Activated CD4-positive, alpha-beta T cell treated with anti-CD3 and anti-CD28 coated beads for 48 hours (primary cell): ENCODE measurements at regions not wholly inside any gene's neighbourhood (a gene's known extent, or its start where the extent isn't known, plus 50 kb on each side); places are given as distances from the start of the nearest gene placed in this dataset.

ENCODE experiments used
- DNase-seq: peaks from one replicate; pipeline ENCODE4 v3.0.0-alpha.2; 2020

GRCh38 chr13:84238381-84238780 is 356.1 kb upstream of the SLITRK1 start:
- DNase-seq, result no peak

- DNase-seq, result no peak
Observed at GRCh38 chr13:84237143-84237542, 354.9 kb upstream of the SLITRK1 start.

- DNase-seq, result no peak
Observed at GRCh38 chr13:84234416-84234815, 352.1 kb upstream of the SLITRK1 start.

GRCh38 chr13:84230568-84230967 is 348.3 kb upstream of the SLITRK1 start:
- no peak for DNase-seq

GRCh38 chr13:84211048-84211447 is 328.8 kb upstream of the SLITRK1 start:
- no peak for DNase-seq

DNA sequence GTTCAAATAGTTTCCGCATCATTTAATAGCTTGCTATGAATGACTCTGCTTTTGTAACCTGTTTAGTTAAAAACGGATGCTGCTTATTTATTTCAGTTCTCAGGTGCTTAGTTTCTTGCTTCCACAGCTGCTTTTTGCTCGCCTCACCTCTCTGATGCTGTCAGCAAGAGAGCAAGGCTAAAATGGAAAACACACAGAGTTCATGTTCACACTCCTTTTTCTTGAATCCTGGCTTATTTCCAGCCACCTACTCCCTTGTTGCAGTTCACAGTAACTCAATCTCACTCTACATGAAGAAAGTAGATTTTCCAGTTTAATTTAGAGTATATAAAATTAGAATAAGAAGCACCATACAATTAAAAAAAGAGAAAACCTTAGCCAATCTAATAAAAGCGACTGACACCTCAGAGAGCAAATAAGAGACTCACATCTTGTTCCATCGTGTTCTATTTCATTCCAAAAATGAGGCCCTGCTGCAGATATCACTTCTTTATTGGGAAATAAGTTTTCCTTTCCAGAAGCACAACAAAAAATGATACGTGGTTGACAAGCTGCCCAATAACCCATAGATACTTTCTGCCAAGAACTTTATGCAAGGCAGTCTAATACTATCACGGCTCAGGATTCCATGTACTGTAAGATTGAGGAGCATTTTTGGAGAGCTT is 326.1 kb upstream of the SLITRK1 start:
- no peak for DNase-seq

DNA sequence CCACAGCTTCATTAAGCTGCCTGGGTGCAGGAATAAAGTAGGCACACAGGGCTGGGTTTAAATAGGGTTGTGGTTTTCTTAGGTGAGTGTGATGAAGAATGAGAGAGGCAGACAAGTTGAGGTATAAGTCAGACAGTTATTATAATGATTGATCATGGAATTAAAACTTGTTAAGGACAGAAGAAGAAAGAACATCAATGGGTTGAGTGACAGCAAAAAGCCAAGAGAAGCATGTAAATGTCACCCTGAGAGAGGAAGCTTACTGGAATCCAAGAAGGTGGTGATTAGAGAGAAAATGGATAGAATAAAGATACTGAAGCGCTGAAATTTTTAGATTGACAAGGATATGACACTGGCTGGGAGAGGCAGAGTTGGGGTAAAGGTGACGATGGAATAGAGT is 325.2 kb upstream of the SLITRK1 start:
- no peak for DNase-seq

- DNase-seq, result no peak
Observed at GRCh38 chr13:84200971-84201370, 318.7 kb upstream of the SLITRK1 start.

DNA sequence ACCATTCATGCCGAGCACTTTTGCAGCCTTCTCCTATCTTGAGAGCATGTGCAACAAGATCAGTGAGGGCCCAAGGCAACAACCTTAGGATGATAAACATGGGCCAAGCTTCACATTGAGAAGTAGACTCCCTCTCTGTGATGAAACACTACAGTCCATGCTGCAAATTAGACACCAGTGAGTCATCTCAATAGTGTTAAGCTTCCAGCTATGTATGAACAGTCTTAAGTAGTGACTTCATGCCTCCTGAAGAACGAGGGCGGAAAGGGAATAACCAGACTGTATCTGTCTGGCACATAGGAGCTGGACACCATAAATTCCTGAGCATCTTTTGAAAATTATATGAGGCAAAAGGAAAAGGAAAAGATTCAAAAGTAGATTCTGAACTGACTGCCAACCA is 309.9 kb upstream of the SLITRK1 start:
- no peak for DNase-seq

- DNase-seq, result no peak
Observed at GRCh38 chr13:84191139-84191538, 308.9 kb upstream of the SLITRK1 start.

- no peak for DNase-seq
Observed at GRCh38 chr13:84187626-84188025, 305.4 kb upstream of the SLITRK1 start.

- DNase-seq, result no peak
Observed at GRCh38 chr13:84139561-84140158, 257.4 kb upstream of the SLITRK1 start.

- peak; percentile 49 for DNase-seq
Observed at GRCh38 chr13:84137292-84137691, 255.0 kb upstream of the SLITRK1 start.

DNA sequence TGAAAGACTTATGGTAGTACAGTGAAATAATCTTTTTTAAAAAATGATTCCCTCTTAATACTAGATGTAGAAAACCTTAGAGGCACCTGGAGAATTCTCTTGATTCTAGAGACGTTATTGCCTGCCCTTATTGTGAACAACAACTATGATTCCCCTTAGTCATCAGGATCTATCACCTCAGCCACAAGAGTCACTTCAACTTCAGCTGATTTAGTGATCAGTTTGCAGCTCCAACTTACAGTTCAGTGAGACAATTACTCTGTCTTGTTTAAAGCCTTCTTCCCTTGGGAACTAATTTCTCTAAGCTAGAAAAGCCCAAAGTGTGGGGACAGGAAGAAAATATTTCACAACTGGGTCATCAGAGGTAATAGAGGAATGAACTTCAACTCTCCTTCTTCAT is 254.3 kb upstream of the SLITRK1 start:
- DNase-seq, result no peak

- no peak for DNase-seq
Observed at GRCh38 chr13:84132491-84132890, 250.2 kb upstream of the SLITRK1 start.

DNA sequence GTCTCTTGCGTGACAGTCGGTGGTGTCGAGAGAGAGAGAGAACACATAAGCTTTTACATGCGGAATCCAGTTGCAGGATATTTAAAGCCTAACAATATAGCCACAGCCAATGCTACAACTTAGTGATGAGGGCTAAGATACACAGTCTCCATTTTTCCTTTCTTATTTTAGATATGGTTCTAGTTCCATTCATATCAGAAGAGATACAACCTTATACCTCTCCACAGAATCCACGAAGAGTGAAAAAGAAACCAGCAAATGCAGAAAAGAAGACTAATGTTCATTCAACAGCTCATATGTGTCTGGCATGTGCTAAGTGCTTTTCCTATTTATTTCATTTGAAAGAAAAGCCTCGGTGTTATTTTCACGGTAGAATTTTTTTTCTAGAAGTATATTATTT is 249.0 kb upstream of the SLITRK1 start:
- DNase-seq, result no peak

DNA sequence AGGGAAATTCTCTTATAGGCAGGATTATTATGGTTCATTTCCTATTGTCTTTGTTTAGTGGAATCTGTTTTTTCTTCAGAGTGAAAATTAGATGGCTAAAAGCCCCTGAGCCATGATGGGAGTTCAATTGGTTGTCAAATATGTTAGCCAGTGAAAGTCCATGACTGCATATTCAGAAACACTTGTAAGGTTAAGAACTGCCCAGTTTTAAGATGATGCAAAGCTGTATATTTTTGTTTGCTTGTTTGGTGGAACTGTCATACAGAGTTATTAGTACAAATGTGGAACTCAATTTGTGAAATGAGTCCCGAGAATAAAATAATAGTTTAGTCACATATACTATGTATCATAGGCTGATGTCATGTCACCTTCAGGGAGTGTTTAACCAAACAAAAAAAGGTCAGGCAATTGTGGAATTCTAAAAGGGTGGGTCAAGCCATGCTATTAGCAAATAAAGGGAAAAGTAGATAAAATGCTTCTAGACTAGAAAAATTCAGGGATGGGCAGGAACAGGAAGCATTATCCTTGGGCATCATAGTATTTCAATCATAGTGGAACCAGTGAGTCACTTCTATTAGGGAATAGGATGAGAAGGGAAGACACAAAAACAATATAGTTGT is 248.3 kb upstream of the SLITRK1 start:
- DNase-seq, result no peak

DNA sequence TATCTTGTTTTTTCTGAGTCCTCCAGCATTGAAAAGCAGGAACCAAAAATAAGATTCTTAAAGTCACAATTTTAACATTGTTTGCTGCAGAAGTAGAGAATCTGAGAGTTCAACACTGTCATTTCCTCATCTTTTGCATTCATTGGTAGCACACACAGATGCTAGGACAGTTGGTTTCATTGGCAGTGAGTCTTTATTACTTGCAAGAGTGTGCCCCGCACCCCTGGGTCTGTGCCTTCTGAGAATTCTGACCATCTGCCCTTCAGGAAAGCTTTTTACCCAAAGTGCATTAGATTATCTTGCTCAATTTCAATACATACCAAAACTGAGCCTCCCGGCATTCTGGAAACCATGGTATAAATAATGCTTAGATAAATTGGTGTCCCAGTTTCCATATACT is 247.7 kb upstream of the SLITRK1 start:
- DNase-seq, result no peak

GRCh38 chr13:84127597-84128128 is 245.4 kb upstream of the SLITRK1 start:
- DNase-seq, result no peak

GRCh38 chr13:84126671-84127171 is 244.4 kb upstream of the SLITRK1 start:
- DNase-seq, result peak; percentile 4

- DNase-seq, result no peak
Observed at GRCh38 chr13:84121456-84121855, 239.2 kb upstream of the SLITRK1 start.

DNA sequence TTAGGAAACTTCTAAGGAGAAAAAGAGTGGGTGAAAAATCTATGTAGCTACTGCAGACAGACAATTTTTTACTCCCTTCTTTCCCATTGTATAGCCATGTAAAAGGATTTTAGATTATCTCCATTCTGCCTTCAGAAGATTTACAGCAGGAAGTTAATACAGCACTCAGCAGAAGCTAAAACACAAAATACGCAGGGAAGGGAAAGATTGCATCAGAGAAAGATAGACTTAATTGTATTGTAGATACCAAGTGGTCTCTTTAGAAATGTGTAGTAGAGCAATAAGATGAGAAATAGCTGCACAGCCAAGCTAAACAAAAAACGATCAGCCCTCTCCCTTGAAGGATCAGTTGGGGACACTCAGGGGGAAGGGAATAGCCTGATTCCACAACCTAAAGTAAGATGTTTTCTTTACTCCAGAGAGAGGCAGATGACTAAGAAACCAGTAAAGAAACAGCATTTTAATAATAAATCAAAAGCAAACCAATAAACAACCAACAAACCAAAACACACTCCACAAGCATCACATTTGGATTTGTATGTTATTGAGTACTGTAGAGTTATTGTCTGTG is 236.7 kb upstream of the SLITRK1 start:
- DNase-seq, result no peak

DNA sequence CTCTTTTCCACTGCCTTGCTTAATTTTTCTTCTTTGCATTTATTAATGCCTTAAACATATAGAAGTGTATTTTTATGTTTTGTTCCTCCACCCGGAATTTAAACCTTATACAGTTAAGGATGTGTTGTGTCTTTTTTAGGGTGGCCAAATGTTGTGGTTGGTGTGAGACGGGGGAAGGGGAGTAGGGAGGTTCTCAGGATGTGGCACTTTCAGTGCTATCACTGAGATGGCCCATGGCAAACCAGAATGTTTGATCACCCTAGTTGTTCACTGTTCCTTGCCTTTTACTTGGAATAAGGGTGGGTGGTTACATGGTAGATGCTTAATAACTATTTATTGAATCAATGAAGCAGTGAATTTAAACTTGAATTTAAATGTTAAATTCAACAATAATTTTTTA is 216.0 kb upstream of the SLITRK1 start:
- DNase-seq, result no peak

DNA sequence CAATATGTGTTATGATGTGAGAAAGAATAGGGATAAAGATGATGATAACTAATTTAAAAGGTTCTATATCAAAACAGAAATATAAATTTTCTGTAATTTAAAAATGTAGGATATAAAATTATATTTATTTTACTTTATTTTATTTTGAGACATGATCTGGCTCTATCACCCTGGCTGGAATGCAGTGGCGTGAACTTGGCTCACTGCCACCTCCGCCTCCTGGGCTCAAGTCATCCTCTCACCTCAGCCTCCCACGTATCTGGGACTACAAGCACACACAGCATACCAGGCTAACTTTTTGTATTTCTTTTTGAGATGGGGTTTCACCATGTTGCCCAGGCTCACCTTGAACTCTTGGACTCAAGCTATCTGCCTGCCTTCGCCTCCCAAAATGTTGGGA is 214.9 kb upstream of the SLITRK1 start:
- no peak for DNase-seq
